ENCODE measurements at regions not wholly inside any gene's neighbourhood (a gene's known extent, or its start where the extent isn't known, plus 50 kb on each side); places are given as distances from the start of the nearest gene placed in this dataset.

- H3K36me3 Mint-ChIP-seq (ENCODE audit: insufficient read depth) = no peaks in the 10 kb centered on the region
- H3K9me3 Mint-ChIP-seq = peaks cover 13% of the 10 kb centered on the region
- DNase-seq (ENCODE audit: low spot score in 2 of 2) = no peak
- H3K4me1 Mint-ChIP-seq = no peaks in the 10 kb centered on the region
- no peak overlapping the region for H3K27ac Mint-ChIP-seq (ENCODE audit: low read depth)
- no peak for ATAC-seq (replicated peaks; ENCODE audit: extremely low read depth, poor library complexity, severe bottlenecking)
- H3K27me3 Mint-ChIP-seq = no peaks in the 10 kb centered on the region
- no peak overlapping the region for H3K4me3 Mint-ChIP-seq
Observed at GRCh38 chr18:70523035-70523791, 234.4 kb downstream of the SOCS6 start.

- H3K9me3 Mint-ChIP-seq = peaks cover 13% of the 10 kb centered on the region
- H3K4me1 Mint-ChIP-seq = no peaks in the 10 kb centered on the region
- no peak for DNase-seq (ENCODE audit: low spot score in 2 of 2)
- no peak overlapping the region for H3K27ac Mint-ChIP-seq (ENCODE audit: low read depth)
- no peak overlapping the region for H3K4me3 Mint-ChIP-seq
- no peaks in the 10 kb centered on the region for H3K27me3 Mint-ChIP-seq
- H3K36me3 Mint-ChIP-seq (ENCODE audit: insufficient read depth) = no peaks in the 10 kb centered on the region
- no peak for ATAC-seq (replicated peaks; ENCODE audit: extremely low read depth, poor library complexity, severe bottlenecking)
Observed at GRCh38 chr18:70522183-70522680, 233.4 kb downstream of the SOCS6 start.

GRCh38 chr18:70520867-70521266 lies 232.0 kb downstream of the SOCS6 start:
- peaks cover 6% of the 10 kb centered on the region for H3K9me3 Mint-ChIP-seq
- H3K4me3 Mint-ChIP-seq = no peak overlapping the region
- H3K4me1 Mint-ChIP-seq = no peaks in the 10 kb centered on the region
- ATAC-seq (replicated peaks; ENCODE audit: extremely low read depth, poor library complexity, severe bottlenecking) (no peak), DNase-seq (ENCODE audit: low spot score in 2 of 2) (no peak)
- H3K27me3 Mint-ChIP-seq = no peaks in the 10 kb centered on the region
- no peaks in the 10 kb centered on the region for H3K36me3 Mint-ChIP-seq (ENCODE audit: insufficient read depth)
- no peak overlapping the region for H3K27ac Mint-ChIP-seq (ENCODE audit: low read depth)

GRCh38 chr18:70513502-70514171 lies 224.8 kb downstream of the SOCS6 start:
- Mint-ChIP-seq H3K9me3 (no peaks in the 10 kb centered on the region), H3K36me3 (ENCODE audit: insufficient read depth) (no peaks in the 10 kb centered on the region), H3K4me1 (no peaks in the 10 kb centered on the region), H3K4me3 (no peak overlapping the region), H3K27ac (ENCODE audit: low read depth) (no peak overlapping the region), H3K27me3 (no peaks in the 10 kb centered on the region)
- DNase-seq (ENCODE audit: low spot score in 2 of 2) (no peak), ATAC-seq (replicated peaks; ENCODE audit: extremely low read depth, poor library complexity, severe bottlenecking) (no peak)

- Mint-ChIP-seq H3K9me3 (no peaks in the 10 kb centered on the region), H3K4me1 (no peaks in the 10 kb centered on the region), H3K27me3 (no peaks in the 10 kb centered on the region), H3K36me3 (ENCODE audit: insufficient read depth) (no peaks in the 10 kb centered on the region), H3K4me3 (no peak overlapping the region), H3K27ac (ENCODE audit: low read depth) (no peak overlapping the region)
- DNase-seq (ENCODE audit: low spot score in 2 of 2) (no peak), ATAC-seq (replicated peaks; ENCODE audit: extremely low read depth, poor library complexity, severe bottlenecking) (no peak)
Observed at GRCh38 chr18:70507970-70508369, 219.1 kb downstream of the SOCS6 start.

GRCh38 chr18:70506511-70506910 lies 217.7 kb downstream of the SOCS6 start:
- H3K36me3 Mint-ChIP-seq (ENCODE audit: insufficient read depth) = no peaks in the 10 kb centered on the region
- DNase-seq (ENCODE audit: low spot score in 2 of 2) (no peak), ATAC-seq (replicated peaks; ENCODE audit: extremely low read depth, poor library complexity, severe bottlenecking) (no peak)
- H3K4me1 Mint-ChIP-seq = no peaks in the 10 kb centered on the region
- H3K27ac Mint-ChIP-seq (ENCODE audit: low read depth) = no peak overlapping the region
- H3K27me3 Mint-ChIP-seq = no peaks in the 10 kb centered on the region
- no peak overlapping the region for H3K4me3 Mint-ChIP-seq
- H3K9me3 Mint-ChIP-seq = no peaks in the 10 kb centered on the region

GRCh38 chr18:70503060-70503459 lies 214.2 kb downstream of the SOCS6 start:
- H3K27me3 Mint-ChIP-seq = no peaks in the 10 kb centered on the region
- DNase-seq (ENCODE audit: low spot score in 2 of 2) (no peak), ATAC-seq (replicated peaks; ENCODE audit: extremely low read depth, poor library complexity, severe bottlenecking) (no peak)
- no peaks in the 10 kb centered on the region for H3K9me3 Mint-ChIP-seq
- H3K4me1 Mint-ChIP-seq = no peaks in the 10 kb centered on the region
- no peak overlapping the region for H3K27ac Mint-ChIP-seq (ENCODE audit: low read depth)
- H3K36me3 Mint-ChIP-seq (ENCODE audit: insufficient read depth) = no peaks in the 10 kb centered on the region
- no peak overlapping the region for H3K4me3 Mint-ChIP-seq

- no peak for ATAC-seq (replicated peaks; ENCODE audit: extremely low read depth, poor library complexity, severe bottlenecking)
- Mint-ChIP-seq H3K27me3 (no peaks in the 10 kb centered on the region), H3K4me1 (no peaks in the 10 kb centered on the region), H3K9me3 (no peaks in the 10 kb centered on the region), H3K27ac (ENCODE audit: low read depth) (no peak overlapping the region), H3K36me3 (ENCODE audit: insufficient read depth) (no peaks in the 10 kb centered on the region), H3K4me3 (no peak overlapping the region)
- no peak for DNase-seq (ENCODE audit: low spot score in 2 of 2)
Observed at GRCh38 chr18:70501358-70501757, 212.5 kb downstream of the SOCS6 start.

GRCh38 chr18:70500748-70501147 lies 211.9 kb downstream of the SOCS6 start:
- no peaks in the 10 kb centered on the region for H3K36me3 Mint-ChIP-seq (ENCODE audit: insufficient read depth)
- no peaks in the 10 kb centered on the region for H3K9me3 Mint-ChIP-seq
- no peak for DNase-seq (ENCODE audit: low spot score in 2 of 2)
- no peak overlapping the region for H3K4me3 Mint-ChIP-seq
- H3K27me3 Mint-ChIP-seq = no peaks in the 10 kb centered on the region
- H3K27ac Mint-ChIP-seq (ENCODE audit: low read depth) = no peak overlapping the region
- ATAC-seq (replicated peaks; ENCODE audit: extremely low read depth, poor library complexity, severe bottlenecking) = no peak
- H3K4me1 Mint-ChIP-seq = no peaks in the 10 kb centered on the region

- ATAC-seq (replicated peaks; ENCODE audit: extremely low read depth, poor library complexity, severe bottlenecking) (peak; percentile 19), DNase-seq (ENCODE audit: low spot score in 2 of 2) (no peak)
- Mint-ChIP-seq H3K36me3 (ENCODE audit: insufficient read depth) (no peaks in the 10 kb centered on the region), H3K4me3 (no peak overlapping the region), H3K4me1 (no peaks in the 10 kb centered on the region), H3K27ac (ENCODE audit: low read depth) (no peak overlapping the region), H3K27me3 (no peaks in the 10 kb centered on the region), H3K9me3 (no peaks in the 10 kb centered on the region)
Observed at GRCh38 chr18:70499218-70499691, 210.4 kb downstream of the SOCS6 start.

- no peaks in the 10 kb centered on the region for H3K27me3 Mint-ChIP-seq
- no peaks in the 10 kb centered on the region for H3K9me3 Mint-ChIP-seq
- no peaks in the 10 kb centered on the region for H3K36me3 Mint-ChIP-seq (ENCODE audit: insufficient read depth)
- no peaks in the 10 kb centered on the region for H3K4me1 Mint-ChIP-seq
- H3K27ac Mint-ChIP-seq (ENCODE audit: low read depth) = no peak overlapping the region
- DNase-seq (ENCODE audit: low spot score in 2 of 2) (no peak), ATAC-seq (replicated peaks; ENCODE audit: extremely low read depth, poor library complexity, severe bottlenecking) (no peak)
- no peak overlapping the region for H3K4me3 Mint-ChIP-seq
Observed at GRCh38 chr18:70496353-70497294, 207.8 kb downstream of the SOCS6 start.

GRCh38 chr18:70494524-70494923 lies 205.7 kb downstream of the SOCS6 start:
- no peak overlapping the region for H3K27ac Mint-ChIP-seq (ENCODE audit: low read depth)
- H3K27me3 Mint-ChIP-seq = peaks cover 8% of the 10 kb centered on the region
- no peak for ATAC-seq (replicated peaks; ENCODE audit: extremely low read depth, poor library complexity, severe bottlenecking)
- H3K36me3 Mint-ChIP-seq (ENCODE audit: insufficient read depth) = no peaks in the 10 kb centered on the region
- no peak for DNase-seq (ENCODE audit: low spot score in 2 of 2)
- no peak overlapping the region for H3K4me3 Mint-ChIP-seq
- H3K4me1 Mint-ChIP-seq = peaks cover 4% of the 10 kb centered on the region
- no peaks in the 10 kb centered on the region for H3K9me3 Mint-ChIP-seq
